Common myeloid progenitor, CD34-positive (primary cell): ENCODE measurements at regions not wholly inside any gene's neighbourhood (a gene's known extent, or its start where the extent isn't known, plus 50 kb on each side); places are given as distances from the start of the nearest gene placed in this dataset.

Experiments used
- CTCF ChIA-PET: fragments of 350-600 bp; sonication (Branson Sonifier 250); formaldehyde crosslinking; loops from one replicate; lab custom pipeline; 2021; ENCODE audit warnings: antibody characterized with exemption; lab: Charles Lee
- POLR2A ChIA-PET: fragments of 350-600 bp; sonication (Branson Sonifier 250); formaldehyde crosslinking; loops from one replicate; lab custom pipeline; 2021; ENCODE audit warnings: antibody characterized with exemption; lab: Charles Lee
- DNase-seq, 3 donors: peaks; one replicate each; pipeline versions ENCODE4 v3.0.0 to v3.0.0-alpha.2; 2013
- H3K27ac ChIP-seq, 2 experiments: 1 replicate in 1 of 2; 2 replicates in 1 of 2; pipeline ENCODE4 v1.7.0; 2013; ENCODE audit warnings: inconsistent platforms in 2 of 2, low read length in 2 of 2, mild to moderate bottlenecking in 2 of 2, low read depth in 1 of 2, moderate library complexity in 1 of 2; ENCODE audit not compliant: severe bottlenecking in 2 of 2, insufficient read depth in 1 of 2, poor library complexity in 1 of 2
- H3K27me3 ChIP-seq, 5 experiments: replicated peaks in 2 of 5; 1 replicate in 3 of 5; 2 replicates in 2 of 5; pipeline versions ENCODE4 v1.6.1 to v1.7.0; 2013; ENCODE audit warnings: low read length in 4 of 5, mild to moderate bottlenecking in 2 of 5, moderate library complexity in 2 of 5, inconsistent platforms in 1 of 5; ENCODE audit not compliant: insufficient read depth in 5 of 5, control insufficient read depth in 4 of 5
- H3K36me3 ChIP-seq, 4 experiments: 1 replicate in 2 of 4; 2 replicates in 2 of 4; pipeline versions ENCODE4 v1.6.1 to v1.7.0; 2013; ENCODE audit warnings: low read length in 3 of 4, control low read depth in 1 of 4, mild to moderate bottlenecking in 1 of 4; ENCODE audit not compliant: control insufficient read depth in 4 of 4, insufficient read depth in 4 of 4
- H3K4me1 ChIP-seq, 4 experiments: 1 replicate in 3 of 4; 2 replicates in 1 of 4; pipeline versions ENCODE4 v1.6.1 to v1.7.1; 2013; ENCODE audit warnings: low read length in 3 of 4, mild to moderate bottlenecking in 3 of 4, control low read depth in 1 of 4, inconsistent platforms in 1 of 4, moderate library complexity in 1 of 4; ENCODE audit not compliant: control insufficient read depth in 4 of 4, insufficient read depth in 4 of 4; ENCODE audit errors: control extremely low read depth in 1 of 4
- H3K4me3 ChIP-seq, 7 experiments: 1 replicate in 4 of 7; 2 replicates in 3 of 7; pipeline versions ENCODE4 v1.5.1 to v1.7.0; 2013; ENCODE audit warnings: mild to moderate bottlenecking in 7 of 7, low read length in 6 of 7, moderate library complexity in 6 of 7, inconsistent platforms in 2 of 7, low read depth in 2 of 7, control low read depth in 1 of 7; ENCODE audit not compliant: insufficient read depth in 4 of 7, control insufficient read depth in 1 of 7; ENCODE audit errors: extremely low read depth in 1 of 7
- H3K9me3 ChIP-seq, 5 experiments: 1 replicate in 4 of 5; 2 replicates in 1 of 5; pipeline versions ENCODE4 v1.6.1 to v1.7.1; 2013; ENCODE audit warnings: low read length in 4 of 5, mild to moderate bottlenecking in 2 of 5, inconsistent platforms in 1 of 5, low read depth in 1 of 5, moderate library complexity in 1 of 5; ENCODE audit not compliant: control insufficient read depth in 4 of 5, insufficient read depth in 2 of 5; ENCODE audit errors: control extremely low read depth in 1 of 5
- WGBS: methylation state at CpG from one replicate; pipeline ENCODE4 v1.1.5; 2013; ENCODE audit not compliant: insufficient coverage; 5-methylcytosine and 5-hydroxymethylcytosine counted together

DNA sequence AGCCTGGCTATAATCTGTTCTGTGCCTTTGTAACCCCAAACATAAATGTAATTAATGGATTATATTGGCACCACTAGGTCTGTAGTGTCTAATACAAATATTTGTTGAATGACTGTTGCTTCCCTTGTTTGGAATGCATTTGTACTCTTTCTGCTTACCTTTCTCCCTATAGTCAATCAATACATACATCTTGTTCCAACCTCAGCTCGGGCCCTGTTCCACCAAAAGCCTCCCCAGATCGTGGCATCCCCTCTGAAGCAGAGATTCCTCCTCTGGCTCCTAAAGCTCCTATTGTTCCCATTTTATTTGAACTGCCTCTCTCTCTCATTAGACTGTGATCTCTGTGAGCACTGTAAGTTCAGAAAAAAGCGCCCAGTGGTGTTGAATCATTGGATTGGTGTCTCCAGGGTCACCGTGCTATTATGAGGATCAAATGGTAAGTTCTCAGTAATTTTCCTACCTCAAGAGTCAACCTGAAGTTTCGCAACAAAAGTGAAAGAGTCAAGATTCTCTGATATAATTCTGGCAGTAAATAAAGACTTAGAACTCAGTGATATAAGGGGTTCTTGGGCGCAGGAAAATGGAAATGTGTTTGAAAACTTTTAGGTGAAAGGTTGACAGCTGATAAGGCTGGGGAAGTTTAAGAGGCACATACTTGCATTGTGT is 151.5 kb downstream of the KLF5 start:
- no peaks in the 10 kb centered on the region for H3K9me3 ChIP-seq
- H3K27me3 ChIP-seq: no peaks in the 10 kb centered on the region
- POLR2A ChIA-PET: no interaction called here
- no peak overlapping the region for H3K4me3 ChIP-seq
- no peak overlapping the region for H3K27ac ChIP-seq
- WGBS: 72% methylated on average over 5 of the region's 6 CpGs
- no peak for DNase-seq
- H3K36me3 ChIP-seq: no peaks in the 10 kb centered on the region
- CTCF ChIA-PET: no interaction called here
- H3K4me1 ChIP-seq: no peaks in the 10 kb centered on the region

DNA sequence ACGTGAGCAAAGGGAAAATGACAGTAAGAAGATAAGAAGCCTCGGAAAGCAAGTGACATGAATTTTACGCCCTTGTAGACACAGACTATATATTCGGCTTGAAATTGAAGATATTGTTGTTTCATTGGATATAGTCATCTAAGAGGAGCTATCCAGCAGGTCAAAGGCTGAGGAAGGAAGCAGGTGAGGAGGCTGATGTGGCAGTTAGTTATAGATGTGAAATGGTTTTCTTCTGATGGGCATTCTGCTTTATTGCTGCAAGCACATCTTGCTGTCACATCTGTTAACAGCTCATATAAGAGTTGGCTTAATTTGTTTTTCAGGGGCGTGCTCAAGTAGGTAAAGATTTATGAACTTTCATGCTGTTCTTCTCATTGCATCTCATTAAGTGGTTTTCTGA is 146.1 kb downstream of the KLF5 start:
- WGBS: 96% methylated on average over 4 of the region's 5 CpGs
- ChIA-PET POLR2A (no interaction called here), CTCF (interaction anchor here (1.3 kb wide), 1 partner anchor 10 kb away, joined by 4 read pairs; no protein-coding TSS in a partner anchor)
- Histone ChIP-seq H3K36me3 (no peaks in the 10 kb centered on the region), H3K4me1 (no peaks in the 10 kb centered on the region), H3K27me3 (no peaks in the 10 kb centered on the region), H3K4me3 (no peak overlapping the region), H3K27ac (no peak overlapping the region), H3K9me3 (no peaks in the 10 kb centered on the region)
- no peak for DNase-seq

DNA sequence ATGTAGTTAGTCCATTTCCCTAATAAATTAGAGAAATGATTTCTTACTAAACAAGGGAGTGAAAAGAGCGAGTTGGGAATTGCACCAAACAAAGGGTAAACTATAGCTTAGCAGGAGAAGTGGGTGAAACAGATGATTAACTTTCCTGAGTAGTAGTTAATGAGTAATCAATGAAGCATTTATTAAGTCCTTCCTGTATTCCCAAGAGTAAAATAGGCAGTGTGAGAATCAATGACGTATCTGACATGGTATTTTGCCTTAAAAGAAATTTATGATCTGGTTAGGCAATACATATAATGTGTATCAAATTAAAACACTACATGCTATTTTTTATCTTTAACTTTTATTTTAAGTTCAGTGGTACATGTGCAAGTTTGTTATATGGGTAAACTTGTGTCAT is 142.8 kb downstream of the KLF5 start:
- H3K27ac ChIP-seq: no peak overlapping the region
- POLR2A ChIA-PET: no interaction called here
- CTCF ChIA-PET: no interaction called here
- H3K9me3 ChIP-seq: no peaks in the 10 kb centered on the region
- H3K4me3 ChIP-seq: no peak overlapping the region
- WGBS: 100% methylated on average over 1 of the region's 2 CpGs
- H3K27me3 ChIP-seq: no peaks in the 10 kb centered on the region
- no peak for DNase-seq
- no peaks in the 10 kb centered on the region for H3K36me3 ChIP-seq
- H3K4me1 ChIP-seq: no peaks in the 10 kb centered on the region

DNA sequence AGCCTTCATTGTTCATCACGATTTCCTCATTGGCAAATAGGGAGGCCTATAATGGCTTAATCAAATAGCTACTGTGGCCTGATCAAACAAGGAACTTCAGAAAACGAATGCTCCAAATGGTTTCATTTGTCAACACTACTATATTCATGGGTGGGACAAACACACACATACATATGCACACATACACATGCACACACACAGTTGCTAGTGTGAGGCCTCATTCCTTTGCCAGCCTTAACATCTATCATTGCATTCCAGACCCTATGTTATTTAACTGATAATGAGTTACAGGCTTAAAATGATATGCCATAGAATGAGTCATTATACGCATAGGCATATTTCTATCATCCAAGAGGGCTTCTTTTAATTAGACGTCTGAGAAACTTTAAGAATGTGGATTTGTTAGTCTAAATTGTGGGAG is 140.2 kb downstream of the KLF5 start:
- H3K27ac ChIP-seq: no peak overlapping the region
- POLR2A ChIA-PET: no interaction called here
- CTCF ChIA-PET: no interaction called here
- no peaks in the 10 kb centered on the region for H3K27me3 ChIP-seq
- 100% methylated on average over 3 of the region's 4 CpGs for WGBS
- no peak overlapping the region for H3K4me3 ChIP-seq
- no peaks in the 10 kb centered on the region for H3K9me3 ChIP-seq
- DNase-seq: no peak
- no peaks in the 10 kb centered on the region for H3K4me1 ChIP-seq
- no peaks in the 10 kb centered on the region for H3K36me3 ChIP-seq

DNA sequence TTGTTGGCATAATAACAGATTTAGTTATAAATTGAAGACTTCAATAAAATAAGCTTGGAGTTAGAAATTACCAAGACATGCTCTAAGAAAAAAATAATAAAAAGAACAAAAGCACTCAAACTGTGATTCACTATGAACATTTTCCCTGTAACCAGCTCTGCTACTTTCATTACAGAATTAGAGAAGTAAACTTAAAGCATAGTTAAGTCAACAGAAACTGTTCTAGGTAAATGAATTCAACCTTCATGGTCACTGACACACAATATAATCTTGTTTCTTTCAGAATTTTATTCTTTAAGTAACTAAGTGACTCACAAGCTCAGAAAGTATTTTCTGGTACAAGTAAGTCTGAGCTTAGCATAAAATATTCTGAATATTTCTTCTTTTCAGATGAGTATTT is 136.3 kb downstream of the KLF5 start:
- DNase-seq: peak in 1 of 3 donors; percentile 6
- Histone ChIP-seq H3K9me3 (no peaks in the 10 kb centered on the region), H3K27me3 (no peaks in the 10 kb centered on the region), H3K36me3 (no peaks in the 10 kb centered on the region), H3K27ac (no peak overlapping the region), H3K4me3 (no peak overlapping the region), H3K4me1 (no peaks in the 10 kb centered on the region)
- ChIA-PET CTCF (interaction anchor here (0.6 to 0.9 kb wide), 2 partner anchors 10 to 139 kb away, joined by 3 to 4 read pairs; no protein-coding TSS in a partner anchor), POLR2A (no interaction called here)

DNA sequence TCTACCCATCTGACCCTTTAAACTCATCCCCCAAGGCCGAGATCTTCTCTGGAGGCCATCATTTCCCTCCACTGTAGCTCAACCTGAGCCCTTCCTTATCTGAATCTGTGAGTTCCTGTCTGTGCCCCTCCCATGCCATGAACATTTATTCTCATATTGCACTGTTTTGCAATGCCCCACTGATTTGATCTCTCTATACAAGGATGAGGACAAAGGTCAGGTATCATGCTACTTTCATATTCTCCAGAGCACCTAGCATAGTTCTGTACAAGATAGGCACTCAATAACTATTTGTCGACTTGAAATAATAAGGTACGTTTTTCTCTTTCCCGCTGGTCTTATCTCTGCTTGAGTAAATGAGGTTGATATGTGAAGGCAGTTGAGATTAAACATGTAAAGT is 135.5 kb downstream of the KLF5 start:
- H3K36me3 ChIP-seq: no peaks in the 10 kb centered on the region
- WGBS: 78% methylated on average over 1 of the region's 4 CpGs
- no peaks in the 10 kb centered on the region for H3K4me1 ChIP-seq
- ChIA-PET CTCF (no interaction called here), POLR2A (no interaction called here)
- no peaks in the 10 kb centered on the region for H3K9me3 ChIP-seq
- no peak overlapping the region for H3K27ac ChIP-seq
- H3K4me3 ChIP-seq: no peak overlapping the region
- no peak for DNase-seq
- H3K27me3 ChIP-seq: no peaks in the 10 kb centered on the region

DNA sequence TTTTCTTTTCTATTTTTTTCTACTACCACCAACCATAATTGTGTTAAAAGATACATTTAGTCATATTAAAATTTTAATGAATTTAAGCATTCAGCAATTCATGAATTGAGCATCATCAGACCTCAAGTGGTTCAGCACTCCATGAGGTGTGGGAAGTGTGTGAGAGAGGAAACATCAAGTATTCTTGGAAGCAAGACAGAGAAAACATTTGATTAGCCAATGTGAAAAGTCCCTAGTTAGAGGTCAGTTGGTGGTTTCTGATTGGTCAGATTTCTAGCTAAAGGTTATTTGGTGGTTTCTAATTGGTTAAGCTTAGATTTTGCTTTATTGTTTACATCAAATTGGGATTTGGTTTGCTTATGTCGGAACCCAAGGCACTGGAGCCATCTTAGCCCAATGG is 134.7 kb downstream of the KLF5 start:
- DNase-seq: no peak
- ChIA-PET CTCF (no interaction called here), POLR2A (no interaction called here)
- Histone ChIP-seq H3K4me1 (no peaks in the 10 kb centered on the region), H3K36me3 (no peaks in the 10 kb centered on the region), H3K27ac (no peak overlapping the region), H3K9me3 (no peaks in the 10 kb centered on the region), H3K4me3 (no peak overlapping the region), H3K27me3 (no peaks in the 10 kb centered on the region)
- no CpG with 5 or more reads among the region's 1 CpG for WGBS
